A673 (cell line): ENCODE measurements at regions not wholly inside any gene's neighbourhood (a gene's known extent, or its start where the extent isn't known, plus 50 kb on each side); places are given as distances from the start of the nearest gene placed in this dataset.

Experiments
- BruUV-seq: library from RNA; stranded (reverse); fragments of 400-500 nt; replicated peaks from 2 replicates; lab custom pipeline; 2021; lab: Mats Ljungman, UMichigan
- CTCF ChIA-PET: fragments of 300-600 bp; sonication (Branson Sonifier 250); formaldehyde crosslinking; loops from one replicate; lab custom pipeline; 2022; ENCODE audit warnings: antibody characterized with exemption; lab: Charles Lee
- POLR2A ChIA-PET: fragments of 300-600 bp; sonication (Branson Sonifier 250); formaldehyde crosslinking; loops from one replicate; lab custom pipeline; 2022; ENCODE audit warnings: antibody characterized with exemption; ENCODE audit not compliant: low non-redundant PET; lab: Charles Lee
- DNase-seq: peaks from one replicate; pipeline ENCODE4 v3.0.0-alpha.2; 2015; ENCODE audit warnings: low spot score
- H3K27ac ChIP-seq: fragments of 200-600 bp; sonication (generic); 2 replicates; pipeline ENCODE4 v1.5.1; 2016; ENCODE audit warnings: mixed run types, low read depth, mild to moderate bottlenecking, mixed read lengths, antibody characterized with exemption, low read length; ENCODE audit not compliant: poor library complexity, severe bottlenecking
- H3K27me3 ChIP-seq: fragments of 200-600 bp; sonication (generic); replicated peaks from 2 replicates; pipeline ENCODE4 v1.6.1; 2017; ENCODE audit warnings: mixed run types, low read depth, mild to moderate bottlenecking, mixed read lengths, antibody characterized with exemption, low read length; ENCODE audit not compliant: insufficient read depth, poor library complexity
- H3K36me3 ChIP-seq: fragments of 200-600 bp; sonication (generic); 2 replicates; pipeline ENCODE4 v1.6.1; 2016; ENCODE audit warnings: mixed run types, mild to moderate bottlenecking, mixed read lengths, antibody characterized with exemption, low read length; ENCODE audit not compliant: insufficient read depth, poor library complexity, severe bottlenecking
- H3K4me1 ChIP-seq: fragments of 200-600 bp; sonication (generic); 2 replicates; pipeline ENCODE4 v1.6.1; 2017; ENCODE audit warnings: mixed run types, mild to moderate bottlenecking, mixed read lengths, antibody characterized with exemption, low read length; ENCODE audit not compliant: insufficient read depth, poor library complexity, severe bottlenecking
- H3K4me3 ChIP-seq: fragments of 200-600 bp; sonication (generic); 2 replicates; pipeline ENCODE4 v1.5.1; 2016; ENCODE audit warnings: low read depth, mixed run types, mild to moderate bottlenecking, mixed read lengths, low read length; ENCODE audit not compliant: poor library complexity, severe bottlenecking
- H3K9me3 ChIP-seq: fragments of 200-600 bp; sonication (generic); 2 replicates; pipeline ENCODE4 v1.6.1; 2016; ENCODE audit warnings: mixed run types, low read depth, mild to moderate bottlenecking, mixed read lengths, antibody characterized with exemption, low read length; ENCODE audit not compliant: poor library complexity, severe bottlenecking
- CTCF ChIP-seq: fragments of 300-800, 200-600 bp; sonication (generic); conservative IDR thresholded peaks from 2 replicates; pipeline ENCODE4 v1.5.1; 2017; ENCODE audit warnings: low read depth, mild to moderate bottlenecking, antibody characterized with exemption, low read length, moderate library complexity, mixed read lengths
- EZH2 ChIP-seq: fragments of 200-600 bp; sonication (generic); IDR thresholded peaks from 2 replicates; pipeline ENCODE4 v1.6.1; 2017; ENCODE audit warnings: borderline replicate concordance, low read depth, mild to moderate bottlenecking, mixed read lengths, antibody characterized with exemption, low read length; ENCODE audit not compliant: poor library complexity, severe bottlenecking
- intact Hi-C: fragments of 100-400 bp; cut with micrococcal nuclease; formaldehyde crosslinking; loops from one replicate; pipeline ENCODE4 v1.10.0; 2022; ENCODE audit not compliant: unreplicated experiment

GRCh38 chr10:121356183-121356582 lies 242.1 kb downstream of the FGFR2 start:
- H3K27me3 ChIP-seq: peaks cover 14% of the 10 kb centered on the region
- no peak overlapping the region for H3K4me3 ChIP-seq
- POLR2A ChIA-PET: no interaction called here
- DNase-seq: no peak
- CTCF ChIA-PET: no interaction called here
- intact Hi-C loops: no loop called here
- no peak overlapping the region for H3K27ac ChIP-seq
- no peaks in the 10 kb centered on the region for H3K4me1 ChIP-seq
- BruUV-seq: no TSS peak
- no peaks in the 10 kb centered on the region for H3K36me3 ChIP-seq
- TF ChIP-seq CTCF (no peak), EZH2 (no peak)
- H3K9me3 ChIP-seq: no peaks in the 10 kb centered on the region

GRCh38 chr10:121357401-121357800 lies 240.8 kb downstream of the FGFR2 start:
- ChIA-PET CTCF (no interaction called here), POLR2A (no interaction called here)
- intact Hi-C loops: no loop called here
- H3K9me3 ChIP-seq: no peaks in the 10 kb centered on the region
- no peak overlapping the region for H3K27ac ChIP-seq
- H3K4me3 ChIP-seq: no peak overlapping the region
- H3K27me3 ChIP-seq: peaks cover 10% of the 10 kb centered on the region
- no peak for TF ChIP-seq EZH2
- no peak for TF ChIP-seq CTCF
- no peaks in the 10 kb centered on the region for H3K4me1 ChIP-seq
- DNase-seq: no peak
- BruUV-seq: no TSS peak
- H3K36me3 ChIP-seq: no peaks in the 10 kb centered on the region

DNA sequence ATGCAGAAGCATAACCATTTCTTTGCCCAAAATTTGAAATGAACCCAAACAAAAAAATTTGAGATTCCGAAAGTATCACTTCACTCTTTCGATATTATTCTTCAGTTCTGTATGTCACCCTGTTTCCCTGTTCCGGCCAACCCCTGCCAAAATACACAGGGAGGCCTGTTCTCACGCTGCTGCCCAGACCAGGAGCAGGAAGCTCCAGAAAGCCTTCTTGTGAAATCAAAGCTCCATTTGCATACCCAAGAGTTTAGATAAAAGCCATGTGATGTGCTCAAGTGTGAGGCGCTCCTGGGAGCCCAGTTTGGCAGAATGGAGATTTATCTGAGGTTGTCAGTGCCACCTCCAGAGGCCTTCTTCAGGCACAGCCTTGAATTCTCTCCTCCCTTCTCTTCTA lies 236.2 kb downstream of the FGFR2 start:
- no peak overlapping the region for H3K4me3 ChIP-seq
- peak; percentile 1 for DNase-seq
- intact Hi-C loops: no loop called here
- no peaks in the 10 kb centered on the region for H3K9me3 ChIP-seq
- POLR2A ChIA-PET: no interaction called here
- no peaks in the 10 kb centered on the region for H3K36me3 ChIP-seq
- TF ChIP-seq EZH2: no peak
- no peak for TF ChIP-seq CTCF
- CTCF ChIA-PET: no interaction called here
- no peak overlapping the region for H3K27ac ChIP-seq
- BruUV-seq: no TSS peak
- H3K4me1 ChIP-seq: no peaks in the 10 kb centered on the region
- peaks cover 6% of the 10 kb centered on the region for H3K27me3 ChIP-seq
